ENCODE measurements at regions not wholly inside any gene's neighbourhood (a gene's known extent, or its start where the extent isn't known, plus 50 kb on each side); places are given as distances from the start of the nearest gene placed in this dataset.

- Histone ChIP-seq H3K27me3 (no peaks in the 10 kb centered on the region), H3K9me2 (replicated peaks; ENCODE audit: insufficient read depth) (no peaks in the 10 kb centered on the region), H3K4me3 (no peak overlapping the region), H2AFZ (no peak overlapping the region), H3K9me3 (ENCODE audit: low read depth) (no peaks in the 10 kb centered on the region), H3K36me3 (replicated peaks; ENCODE audit: insufficient read depth, low read depth) (no peaks in the 10 kb centered on the region), H3K27ac (no peak overlapping the region), H3K4me2 (no peak overlapping the region), H3K4me1 (ENCODE audit: insufficient read depth) (peaks cover 5% of the 10 kb centered on the region), H4K20me1 (ENCODE audit: insufficient read depth, poor library complexity, severe bottlenecking) (no peaks in the 10 kb centered on the region), H3K79me2 (no peaks in the 10 kb centered on the region)
- TF ChIP-seq EZH2phosphoT487 (IDR thresholded peaks at IDR 0.05; ENCODE audit: low read depth, severe bottlenecking, unreplicated experiment) = no peak
- TF ChIP-seq EZH2 (IDR thresholded peaks at IDR 0.05; ENCODE audit: borderline replicate concordance) = no peak
- TF ChIP-seq, protein P1, sequence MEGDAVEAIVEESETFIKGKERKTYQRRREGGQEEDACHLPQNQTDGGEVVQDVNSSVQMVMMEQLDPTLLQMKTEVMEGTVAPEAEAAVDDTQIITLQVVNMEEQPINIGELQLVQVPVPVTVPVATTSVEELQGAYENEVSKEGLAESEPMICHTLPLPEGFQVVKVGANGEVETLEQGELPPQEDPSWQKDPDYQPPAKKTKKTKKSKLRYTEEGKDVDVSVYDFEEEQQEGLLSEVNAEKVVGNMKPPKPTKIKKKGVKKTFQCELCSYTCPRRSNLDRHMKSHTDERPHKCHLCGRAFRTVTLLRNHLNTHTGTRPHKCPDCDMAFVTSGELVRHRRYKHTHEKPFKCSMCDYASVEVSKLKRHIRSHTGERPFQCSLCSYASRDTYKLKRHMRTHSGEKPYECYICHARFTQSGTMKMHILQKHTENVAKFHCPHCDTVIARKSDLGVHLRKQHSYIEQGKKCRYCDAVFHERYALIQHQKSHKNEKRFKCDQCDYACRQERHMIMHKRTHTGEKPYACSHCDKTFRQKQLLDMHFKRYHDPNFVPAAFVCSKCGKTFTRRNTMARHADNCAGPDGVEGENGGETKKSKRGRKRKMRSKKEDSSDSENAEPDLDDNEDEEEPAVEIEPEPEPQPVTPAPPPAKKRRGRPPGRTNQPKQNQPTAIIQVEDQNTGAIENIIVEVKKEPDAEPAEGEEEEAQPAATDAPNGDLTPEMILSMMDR (IDR thresholded peaks at IDR 0.05; ENCODE audit: poor library complexity) = no peak
- WGBS (ENCODE audit: low lambda C conversion rate, missing lambda C conversion rate) = 78% methylated on average over 8 of the region's 8 CpGs
- DNase-seq (ENCODE audit: low spot score) = no peak
These were observed 84.7 kb downstream of the HHIPL2 start for GRCh38 chr1:222463059-222463730.

DNA sequence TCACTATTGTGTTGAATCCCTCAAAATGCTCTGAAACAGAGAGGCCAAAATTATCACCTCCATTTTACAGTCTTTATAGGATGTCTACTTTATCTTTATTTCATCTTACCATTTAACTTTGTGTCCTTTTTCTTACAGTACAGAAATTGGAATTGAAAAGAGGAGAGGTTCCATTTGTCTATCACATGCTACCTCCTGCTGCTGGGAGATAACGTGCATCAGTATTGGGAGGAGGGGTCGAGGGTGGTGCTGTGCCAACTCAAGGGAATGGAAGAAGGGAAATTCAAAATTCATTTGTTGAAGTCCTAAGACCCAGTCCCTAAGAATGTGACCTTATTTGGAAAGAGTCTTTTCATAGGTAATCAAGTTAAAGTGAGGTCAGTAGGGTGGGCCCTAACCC is 85.3 kb downstream of the HHIPL2 start:
- Histone ChIP-seq H4K20me1 (ENCODE audit: insufficient read depth, poor library complexity, severe bottlenecking) (no peaks in the 10 kb centered on the region), H3K27ac (no peak overlapping the region), H3K9me2 (replicated peaks; ENCODE audit: insufficient read depth) (no peaks in the 10 kb centered on the region), H3K36me3 (replicated peaks; ENCODE audit: insufficient read depth, low read depth) (no peaks in the 10 kb centered on the region), H2AFZ (no peak overlapping the region), H3K79me2 (no peaks in the 10 kb centered on the region), H3K4me1 (ENCODE audit: insufficient read depth) (peaks cover 5% of the 10 kb centered on the region), H3K9me3 (ENCODE audit: low read depth) (peaks cover under 1% of the 10 kb centered on the region), H3K27me3 (no peaks in the 10 kb centered on the region), H3K4me3 (no peak overlapping the region), H3K4me2 (no peak overlapping the region)
- TF ChIP-seq EZH2phosphoT487 (IDR thresholded peaks at IDR 0.05; ENCODE audit: low read depth, severe bottlenecking, unreplicated experiment) (no peak), EZH2 (IDR thresholded peaks at IDR 0.05; ENCODE audit: borderline replicate concordance) (no peak)
- TF ChIP-seq, protein P1 (IDR thresholded peaks at IDR 0.05; ENCODE audit: poor library complexity) = no peak
- no peak for DNase-seq (ENCODE audit: low spot score)
- 90% methylated on average over 2 of the region's 2 CpGs for WGBS (ENCODE audit: low lambda C conversion rate, missing lambda C conversion rate)

- no peak overlapping the region for H3K27ac ChIP-seq
- TF ChIP-seq EZH2phosphoT487 (IDR thresholded peaks at IDR 0.05; ENCODE audit: low read depth, severe bottlenecking, unreplicated experiment) (no peak), EZH2 (IDR thresholded peaks at IDR 0.05; ENCODE audit: borderline replicate concordance) (no peak)
These were observed 86.0 kb downstream of the HHIPL2 start for GRCh38 chr1:222461941-222462340.

DNA sequence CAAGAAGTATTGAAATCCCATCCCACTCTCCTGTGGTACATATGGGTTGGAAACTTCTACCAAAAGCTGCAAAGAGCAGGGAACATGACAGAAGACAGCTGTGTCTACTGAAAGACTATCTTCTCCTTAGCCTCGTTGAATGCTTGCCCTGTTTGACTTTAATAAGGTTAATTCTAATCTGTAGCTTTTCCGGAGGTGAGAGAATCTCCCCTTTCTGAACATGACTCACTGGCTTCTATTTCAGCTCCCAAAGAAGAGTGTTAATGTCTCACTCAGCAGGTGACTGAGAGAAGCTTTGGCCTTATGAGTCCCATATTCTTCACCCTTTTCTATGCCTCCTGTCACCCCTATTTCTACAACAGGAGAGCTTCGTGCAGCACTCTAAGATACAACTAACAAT is 88.3 kb downstream of the HHIPL2 start:
- no peak overlapping the region for H3K4me3 ChIP-seq
- H3K36me3 ChIP-seq (replicated peaks; ENCODE audit: insufficient read depth, low read depth) = no peaks in the 10 kb centered on the region
- H3K9me3 ChIP-seq (ENCODE audit: low read depth) = peaks cover 5% of the 10 kb centered on the region
- H3K4me2 ChIP-seq = no peak overlapping the region
- TF ChIP-seq, protein P1 (IDR thresholded peaks at IDR 0.05; ENCODE audit: poor library complexity) = no peak
- no peak for TF ChIP-seq EZH2phosphoT487 (IDR thresholded peaks at IDR 0.05; ENCODE audit: low read depth, severe bottlenecking, unreplicated experiment)
- TF ChIP-seq EZH2 (IDR thresholded peaks at IDR 0.05; ENCODE audit: borderline replicate concordance) = no peak
- DNase-seq (ENCODE audit: low spot score) = no peak
- no peaks in the 10 kb centered on the region for H3K9me2 ChIP-seq (replicated peaks; ENCODE audit: insufficient read depth)
- no peaks in the 10 kb centered on the region for H3K4me1 ChIP-seq (ENCODE audit: insufficient read depth)
- H4K20me1 ChIP-seq (ENCODE audit: insufficient read depth, poor library complexity, severe bottlenecking) = no peaks in the 10 kb centered on the region
- H3K27ac ChIP-seq = no peak overlapping the region
- H2AFZ ChIP-seq = no peak overlapping the region
- H3K79me2 ChIP-seq = no peaks in the 10 kb centered on the region
- 69% methylated on average over 3 of the region's 3 CpGs for WGBS (ENCODE audit: low lambda C conversion rate, missing lambda C conversion rate)
- no peaks in the 10 kb centered on the region for H3K27me3 ChIP-seq

More at GRCh38 chr1:222461941-222462340, 86.0 kb downstream of the HHIPL2 start:
- Histone ChIP-seq H3K79me2 (no peaks in the 10 kb centered on the region), H3K36me3 (replicated peaks; ENCODE audit: insufficient read depth, low read depth) (no peaks in the 10 kb centered on the region), H3K27me3 (no peaks in the 10 kb centered on the region), H3K4me2 (no peak overlapping the region), H3K4me1 (ENCODE audit: insufficient read depth) (peaks cover 5% of the 10 kb centered on the region), H3K4me3 (no peak overlapping the region), H3K9me2 (replicated peaks; ENCODE audit: insufficient read depth) (no peaks in the 10 kb centered on the region), H2AFZ (no peak overlapping the region), H3K9me3 (ENCODE audit: low read depth) (peaks cover 5% of the 10 kb centered on the region), H4K20me1 (ENCODE audit: insufficient read depth, poor library complexity, severe bottlenecking) (no peaks in the 10 kb centered on the region)
- no peak for DNase-seq (ENCODE audit: low spot score)
- 84% methylated on average over 2 of the region's 2 CpGs for WGBS (ENCODE audit: low lambda C conversion rate, missing lambda C conversion rate)

All from hepatocyte (in vitro differentiated cells).